GM19372 (cell line): ENCODE measurements at regions not wholly inside any gene's neighbourhood (a gene's known extent, or its start where the extent isn't known, plus 50 kb on each side); places are given as distances from the start of the nearest gene placed in this dataset.

Source experiments
- ATAC-seq: cut with Tn5 transposase; IDR thresholded peaks from one replicate; pipeline ENCODE4 v1.9.1; 2021; ENCODE audit warnings: mild to moderate bottlenecking, low read depth, moderate library complexity; ENCODE audit not compliant: unreplicated experiment

GRCh38 chr2:166573391-166573790 is 79.3 kb upstream of the SCN7A start:
- ATAC-seq, result no peak

- no peak for ATAC-seq
Measured at GRCh38 chr2:166572937-166573336, 78.9 kb upstream of the SCN7A start.

GRCh38 chr2:166568409-166568808 is 74.4 kb upstream of the SCN7A start:
- ATAC-seq, result no peak

GRCh38 chr2:166565501-166565900 is 71.5 kb upstream of the SCN7A start:
- ATAC-seq, result no peak

- ATAC-seq, result no peak
Measured at GRCh38 chr2:166563894-166564293, 69.8 kb upstream of the SCN7A start.

GRCh38 chr2:166560022-166560421 is 66.0 kb upstream of the SCN7A start:
- ATAC-seq, result no peak

GRCh38 chr2:166550923-166551322 is 56.9 kb upstream of the SCN7A start:
- ATAC-seq, result no peak

GRCh38 chr2:166545473-166545872 is 51.4 kb upstream of the SCN7A start:
- ATAC-seq, result no peak
